ENCODE measurements at regions not wholly inside any gene's neighbourhood (a gene's known extent, or its start where the extent isn't known, plus 50 kb on each side); places are given as distances from the start of the nearest gene placed in this dataset.

- H3K9me1 ChIP-seq (replicated peaks; ENCODE audit: control insufficient read depth, extremely low read depth, insufficient read depth, low read length) = no peaks in the 10 kb centered on the region
- no peak overlapping the region for H2AFZ ChIP-seq (ENCODE audit: low read depth, low read length)
- DNase-seq (ENCODE audit: low read depth, low spot score) = no peak
- FAIRE-seq = no peak
- no peaks in the 10 kb centered on the region for H3K79me2 ChIP-seq (ENCODE audit: control insufficient read depth, insufficient read depth, low read length)
- no peak overlapping the region for H3K4me3 ChIP-seq (replicated peaks in 1 of 3; ENCODE audit: insufficient read depth in 1 of 3, low read depth in 1 of 3, low read length in 3 of 3)
- CTCF ChIA-PET = no interaction called here
- no peaks in the 10 kb centered on the region for H4K20me1 ChIP-seq (replicated peaks; ENCODE audit: control insufficient read depth, extremely low read depth, insufficient read depth, low read length)
- no peaks in the 10 kb centered on the region for H3K9me3 ChIP-seq (replicated peaks; ENCODE audit: control insufficient read depth, insufficient read depth, low read length)
- H3K27me3 ChIP-seq (ENCODE audit: control insufficient read depth in 2 of 2, insufficient read depth in 2 of 2, low read length in 2 of 2) = no peaks in the 10 kb centered on the region
- intact Hi-C loops (cut with micrococcal nuclease) = no loop called here
- TF ChIP-seq GATA2 (IDR thresholded peaks at IDR 0.05; ENCODE audit: insufficient read depth, insufficient read length, low read depth, low read length) (no peak), EZH2 (IDR thresholded peaks at IDR 0.05; ENCODE audit: borderline replicate concordance, low read depth, low read length, severe bottlenecking) (no peak), MYC (IDR thresholded peaks at IDR 0.05; ENCODE audit: low read depth, low read length) (no peak), POLR2AphosphoS5 (IDR thresholded peaks at IDR 0.05; ENCODE audit: insufficient read depth, low read depth, low read length) (no peak), FOS (IDR thresholded peaks at IDR 0.05; ENCODE audit: borderline replicate concordance, insufficient read depth, low read length) (no peak), JUN (IDR thresholded peaks at IDR 0.05; ENCODE audit: borderline replicate concordance, insufficient read depth, insufficient read length, low read depth) (no peak), POLR2A (IDR thresholded peaks at IDR 0.05; ENCODE audit: low read depth, low read length) (no peak), MAX (IDR thresholded peaks at IDR 0.05; ENCODE audit: insufficient read depth, insufficient read length) (no peak), CTCF (IDR thresholded peaks at IDR 0.05; ENCODE audit: extremely low read depth in 1 of 2, insufficient read depth in 1 of 2, low read depth in 1 of 2, low read length in 2 of 2) (no peak)
- H3K36me3 ChIP-seq (ENCODE audit: control insufficient read depth in 2 of 2, extremely low read depth in 1 of 2, insufficient read depth in 2 of 2, low read length in 2 of 2) = no peaks in the 10 kb centered on the region
- H3K9ac ChIP-seq (replicated peaks; ENCODE audit: extremely low read depth, insufficient read depth, low read length) = no peak overlapping the region
- H3K27ac ChIP-seq (ENCODE audit: insufficient read depth, low read depth, low read length) = no peak overlapping the region
- H3K4me1 ChIP-seq (ENCODE audit: control insufficient read depth, extremely low read depth, insufficient read depth, low read length) = no peaks in the 10 kb centered on the region
- dilution Hi-C loops (cut with MboI; ENCODE audit: extremely low pct_ligation_motif_present, low sequenced_read_pairs) = no loop called here
- no peak overlapping the region for H3K4me2 ChIP-seq (ENCODE audit: insufficient read depth, low read length)
- POLR2A ChIA-PET = no interaction called here
- BruUV-seq (replicated peaks) = no TSS peak
Measured at GRCh38 chr16:9251026-9251425, 159.6 kb downstream of the HAPSTR1 start.
